Activated CD4-positive, alpha-beta T cell treated with anti-CD3 and anti-CD28 coated beads, Interleukin-10, Interleukin-2, amounts not matched to agents 100 ng/mL and 50 ng/mL, durations not matched to agents 16 hours and 8 hours (primary cell): ENCODE measurements at regions not wholly inside any gene's neighbourhood (a gene's known extent, or its start where the extent isn't known, plus 50 kb on each side); places are given as distances from the start of the nearest gene placed in this dataset.

Source experiments
- DNase-seq: peaks from one replicate; pipeline ENCODE4 v3.0.0-alpha.2; 2020

- DNase-seq = no peak
Measured at GRCh38 chr7:38002689-38003088, 82.2 kb downstream of the EPDR1 start.

DNA sequence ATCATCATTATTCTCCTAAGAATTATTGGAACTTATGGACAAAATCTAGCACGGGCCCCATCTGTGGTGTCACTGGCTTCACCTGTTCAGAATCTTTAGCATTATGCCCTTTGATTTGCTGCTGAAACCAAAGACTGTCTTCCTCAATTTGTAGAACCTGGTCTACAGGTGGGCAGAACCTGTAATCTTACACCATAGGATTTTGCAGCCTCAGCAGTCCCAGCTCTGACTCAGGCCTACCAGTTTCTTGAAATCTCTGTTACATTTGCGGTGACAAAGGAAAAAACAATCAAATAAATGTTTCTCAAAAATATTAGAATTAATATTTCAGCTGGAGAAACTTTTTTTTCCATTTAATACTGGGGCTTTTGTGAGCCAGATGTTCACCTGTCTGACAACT, 86.1 kb downstream of the EPDR1 start:
- no peak for DNase-seq

DNA sequence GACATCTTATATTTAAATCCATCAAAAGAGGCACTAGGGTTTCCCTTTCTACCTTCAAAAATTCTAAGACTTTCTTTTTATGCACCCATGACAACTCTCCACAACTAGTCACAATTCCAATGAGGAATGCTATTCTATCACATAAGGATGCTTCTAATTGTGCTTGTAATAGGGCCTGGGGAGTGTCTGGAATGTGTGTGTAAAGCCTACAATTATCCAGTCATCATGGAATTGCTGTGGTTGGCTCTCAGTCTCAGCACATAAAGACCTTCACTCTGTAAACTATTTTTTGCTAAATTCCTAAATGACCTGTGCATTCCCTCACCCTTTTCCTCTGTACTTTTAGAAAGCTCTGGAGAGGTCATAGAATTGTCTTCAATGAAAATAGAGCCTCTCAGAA, 86.7 kb downstream of the EPDR1 start:
- DNase-seq = no peak

DNA sequence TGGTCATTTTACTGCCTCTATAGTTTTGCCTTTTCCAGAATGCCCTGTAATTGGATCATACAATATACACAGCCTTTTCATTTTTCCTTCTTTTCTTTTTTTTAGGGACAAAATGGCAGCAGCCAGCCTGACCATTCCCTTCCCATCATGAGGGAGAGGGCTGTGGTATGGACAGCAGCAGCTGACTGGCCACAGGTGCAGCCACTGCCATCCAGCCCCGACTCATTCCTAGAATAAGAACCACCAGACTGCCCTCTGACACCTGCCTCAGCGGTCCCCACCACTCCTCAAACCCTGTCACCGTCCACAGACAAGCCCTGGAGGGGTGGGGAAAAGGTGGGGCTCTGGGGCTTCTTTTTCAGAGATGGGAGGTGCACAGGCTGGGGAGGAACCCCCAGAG, 92.8 kb downstream of the EPDR1 start:
- DNase-seq = no peak

GRCh38 chr7:38016567-38016966, 96.1 kb downstream of the EPDR1 start:
- DNase-seq = no peak

GRCh38 chr7:38017320-38017719, 96.9 kb downstream of the EPDR1 start:
- DNase-seq = no peak

DNA sequence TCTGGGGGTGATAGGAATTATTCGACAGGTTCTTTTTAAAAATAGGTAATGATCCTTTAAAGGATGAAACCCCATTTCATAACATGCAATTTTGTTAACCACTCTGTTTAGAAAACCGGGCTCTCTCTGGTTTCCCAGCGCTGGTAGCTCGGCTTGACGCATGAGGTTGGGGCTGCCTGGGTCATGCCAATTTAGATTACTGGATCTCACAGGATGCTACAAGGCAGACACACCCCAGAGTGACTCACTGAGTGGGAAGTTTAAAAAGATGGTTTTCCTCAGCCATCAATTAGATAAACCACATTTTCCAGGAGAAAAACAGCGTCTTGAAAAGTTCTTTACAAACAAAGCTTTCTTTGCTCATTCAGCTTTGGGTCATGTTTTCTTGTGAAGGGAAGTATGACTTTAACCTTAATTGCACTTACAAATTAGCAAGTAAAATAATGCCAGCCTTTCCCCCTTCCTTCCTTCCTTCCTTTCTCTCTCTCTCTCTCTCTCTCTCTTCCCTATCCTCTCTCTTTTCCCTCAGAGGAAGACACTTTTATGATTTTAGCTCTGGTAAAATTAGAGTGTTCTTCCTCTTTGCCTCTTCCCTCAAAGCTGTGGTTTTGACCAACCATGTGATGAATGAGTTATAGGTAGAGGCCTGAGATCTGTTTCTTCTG, 99.8 kb downstream of the EPDR1 start:
- no peak for DNase-seq

GRCh38 chr7:38021892-38022291, 101.5 kb downstream of the EPDR1 start:
- DNase-seq = no peak

DNA sequence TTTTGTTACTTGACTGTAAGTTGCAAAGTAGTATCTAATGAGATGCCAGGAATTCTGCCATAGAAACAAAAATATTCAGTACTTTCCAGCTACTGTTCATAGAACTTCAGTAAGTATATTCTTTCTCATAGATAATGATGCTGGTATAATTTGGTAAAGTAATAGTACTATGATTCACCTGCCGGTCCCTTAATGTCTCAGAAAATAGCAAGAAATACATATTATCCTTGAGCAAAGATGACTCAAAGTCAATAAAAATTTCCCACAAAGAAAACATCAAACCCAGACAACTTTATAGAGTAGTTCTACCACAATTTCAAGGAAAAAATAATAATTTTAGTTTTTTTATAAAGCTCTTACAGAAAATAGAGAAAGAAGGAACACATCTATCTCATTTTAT, 105.4 kb downstream of the EPDR1 start:
- DNase-seq = no peak

- no peak for DNase-seq
Measured at GRCh38 chr7:38027884-38028455, 107.5 kb downstream of the EPDR1 start.

DNA sequence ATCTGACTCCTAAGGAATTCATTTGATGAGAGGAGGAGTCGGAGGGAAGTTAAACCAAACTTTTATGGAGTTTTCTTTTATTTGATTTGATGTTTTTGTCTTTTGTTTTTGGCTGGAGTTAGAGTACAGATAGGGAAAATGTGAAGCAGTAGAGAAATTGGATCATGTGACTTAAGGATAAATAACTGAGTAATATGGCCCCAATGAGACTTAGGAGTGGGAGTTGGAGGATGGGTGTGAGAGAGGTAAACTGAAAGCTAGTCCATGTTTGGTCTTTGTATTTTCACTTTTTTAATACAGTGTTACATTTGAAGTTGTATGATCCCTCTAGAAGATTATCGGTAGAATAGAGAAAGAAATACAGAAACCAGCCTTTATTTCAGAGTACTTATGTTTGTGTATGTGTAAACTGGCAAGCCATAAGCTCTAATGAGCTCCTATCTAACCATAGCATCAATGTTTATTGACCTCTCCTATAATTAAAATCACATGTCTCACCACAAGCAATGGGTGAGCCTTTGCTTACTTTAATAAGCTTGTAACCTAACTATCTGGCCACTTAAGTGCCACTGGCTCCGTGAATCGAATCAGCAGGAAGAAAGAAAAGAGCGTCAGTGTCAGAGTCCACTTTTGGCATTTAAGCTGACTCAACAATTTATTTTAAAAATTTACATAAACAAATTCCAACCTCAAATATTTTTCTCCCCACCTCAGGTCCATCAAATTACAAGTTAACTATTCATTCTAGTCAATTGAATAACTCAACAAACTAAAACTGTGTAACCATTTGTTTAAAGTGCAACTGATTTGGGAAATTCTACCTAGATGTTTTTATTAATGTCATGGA, 113.8 kb downstream of the EPDR1 start:
- DNase-seq = no peak

- no peak for DNase-seq
Measured at GRCh38 chr7:38040831-38041230, 120.4 kb downstream of the EPDR1 start.

- no peak for DNase-seq
Measured at GRCh38 chr7:38049679-38050078, 128.4 kb upstream of the STARD3NL start.

- DNase-seq = no peak
Measured at GRCh38 chr7:38051311-38051710, 126.7 kb upstream of the STARD3NL start.

- DNase-seq = no peak
Measured at GRCh38 chr7:38051786-38052185, 126.3 kb upstream of the STARD3NL start.

- no peak for DNase-seq
Measured at GRCh38 chr7:38052786-38053185, 125.3 kb upstream of the STARD3NL start.

- no peak for DNase-seq
Measured at GRCh38 chr7:38054199-38054598, 123.8 kb upstream of the STARD3NL start.

DNA sequence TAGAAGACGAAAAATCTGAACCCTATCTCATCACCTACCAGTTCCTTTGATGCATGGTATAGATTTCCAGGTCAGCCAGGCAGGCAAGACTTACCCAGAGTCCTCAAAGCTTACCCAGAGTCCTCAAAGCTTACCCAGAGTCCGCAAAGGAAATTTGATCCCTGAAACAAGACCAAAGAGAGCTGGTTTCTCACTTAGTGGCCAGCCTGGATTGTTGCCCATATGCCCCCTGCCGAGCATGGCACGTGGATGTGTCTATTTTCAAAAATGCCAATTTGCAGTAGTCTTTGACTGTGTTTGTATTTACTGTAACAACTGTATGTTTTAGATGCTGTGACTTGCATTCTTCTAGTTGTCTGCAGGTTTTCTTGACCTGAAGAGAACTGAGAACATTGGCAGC, 120.2 kb upstream of the STARD3NL start:
- no peak for DNase-seq

DNA sequence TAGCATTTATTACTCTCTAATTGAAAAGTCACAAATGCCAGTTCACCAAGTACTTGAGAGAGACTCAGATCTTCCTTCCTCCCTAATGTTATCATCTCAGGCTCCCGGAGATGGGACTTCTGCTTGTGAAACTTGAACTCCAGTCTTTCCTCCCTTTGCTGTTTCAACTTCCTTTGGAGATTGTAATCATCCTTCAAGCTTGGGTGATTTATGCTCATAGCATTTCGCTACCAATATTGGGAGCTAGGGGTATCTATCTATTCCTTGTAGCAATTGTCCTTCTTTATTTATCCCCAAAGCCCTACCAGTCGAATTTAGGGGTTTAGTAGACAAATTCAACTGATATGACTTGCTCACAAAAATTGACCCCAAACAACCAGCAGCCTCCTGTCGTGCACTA, 117.9 kb upstream of the STARD3NL start:
- DNase-seq = no peak

GRCh38 chr7:38060637-38061036, 117.4 kb upstream of the STARD3NL start:
- DNase-seq = no peak

DNA sequence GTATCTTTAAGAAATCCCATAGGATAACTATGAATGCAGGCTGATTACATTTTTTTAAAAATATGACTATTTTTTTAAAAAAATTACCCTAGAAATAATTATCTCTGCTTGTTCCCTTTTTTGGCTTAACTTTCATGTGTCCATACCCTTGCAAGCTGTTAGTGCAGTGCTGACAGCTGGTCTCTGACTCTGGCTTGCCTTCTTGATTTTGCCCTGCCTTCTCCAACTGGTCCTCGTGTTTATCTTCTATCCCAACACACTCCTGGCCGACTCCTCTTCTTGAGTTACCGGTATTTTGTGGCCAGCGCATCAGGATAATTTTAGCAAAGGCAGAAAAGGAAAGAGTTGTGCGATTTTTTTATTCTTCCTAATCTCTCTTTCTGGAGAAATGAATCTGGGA, 111.7 kb upstream of the STARD3NL start:
- no peak for DNase-seq

DNA sequence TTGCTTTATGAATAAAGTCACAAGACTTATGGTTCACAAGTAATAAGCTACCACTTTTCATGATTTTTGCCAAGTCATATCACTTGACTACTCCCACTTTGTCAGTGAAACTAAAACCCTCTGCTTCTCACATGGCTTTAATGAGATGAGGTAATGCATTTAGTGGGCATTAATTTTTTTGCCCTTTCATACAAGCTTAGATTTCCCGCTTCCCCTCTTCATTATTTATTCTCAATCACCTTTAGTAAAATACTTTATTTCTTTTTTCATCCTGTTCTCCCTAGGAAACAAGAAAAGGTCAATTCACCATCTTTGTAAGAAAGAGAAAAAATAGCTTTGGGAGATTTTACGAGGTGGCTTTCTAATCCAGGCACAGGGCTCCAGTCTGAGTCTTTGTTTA, 109.6 kb upstream of the STARD3NL start:
- no peak for DNase-seq

- DNase-seq = no peak
Measured at GRCh38 chr7:38069052-38069451, 109.0 kb upstream of the STARD3NL start.

- peak; percentile 8 for DNase-seq
Measured at GRCh38 chr7:38070718-38071117, 107.3 kb upstream of the STARD3NL start.
